Forelimb muscle (tissue), 1 donor: ENCODE measurements at regions not wholly inside any gene's neighbourhood (a gene's known extent, or its start where the extent isn't known, plus 50 kb on each side); places are given as distances from the start of the nearest gene placed in this dataset.

Experiments
- DNase-seq: peaks from one replicate; pipeline ENCODE4 v3.0.0-alpha.2; 2013; ENCODE audit warnings: low read depth

- DNase-seq: no peak
These were observed 78.6 kb upstream of the GALNT9 start for GRCh38 chr12:132407992-132408391.

- no peak for DNase-seq
These were observed 78.1 kb upstream of the GALNT9 start for GRCh38 chr12:132407451-132407961.

- DNase-seq: no peak
These were observed 77.4 kb upstream of the GALNT9 start for GRCh38 chr12:132406493-132407450.

GRCh38 chr12:132405742-132406251, 76.4 kb upstream of the GALNT9 start:
- no peak for DNase-seq

- DNase-seq: no peak
These were observed 75.8 kb upstream of the GALNT9 start for GRCh38 chr12:132404951-132405741.

- DNase-seq: no peak
These were observed 75.1 kb upstream of the GALNT9 start for GRCh38 chr12:132404435-132404855.

GRCh38 chr12:132403636-132404434, 74.4 kb upstream of the GALNT9 start:
- no peak for DNase-seq

GRCh38 chr12:132402831-132403416, 73.5 kb upstream of the GALNT9 start:
- DNase-seq: no peak

- DNase-seq: no peak
These were observed 72.6 kb upstream of the GALNT9 start for GRCh38 chr12:132401982-132402381.

- no peak for DNase-seq
These were observed 70.7 kb upstream of the GALNT9 start for GRCh38 chr12:132400011-132400641.

GRCh38 chr12:132399092-132400010, 70.0 kb upstream of the GALNT9 start:
- DNase-seq: no peak

GRCh38 chr12:132398386-132398991, 69.1 kb upstream of the GALNT9 start:
- DNase-seq: no peak

- no peak for DNase-seq
These were observed 68.6 kb upstream of the GALNT9 start for GRCh38 chr12:132397934-132398385.

- DNase-seq: no peak
These were observed 68.0 kb upstream of the GALNT9 start for GRCh38 chr12:132397152-132397933.

- DNase-seq: no peak
These were observed 67.3 kb upstream of the GALNT9 start for GRCh38 chr12:132396657-132397056.

- no peak for DNase-seq
These were observed 66.5 kb upstream of the GALNT9 start for GRCh38 chr12:132395908-132396305.

GRCh38 chr12:132395192-132395907, 66.0 kb upstream of the GALNT9 start:
- no peak for DNase-seq
